GM19043 (cell line): ENCODE measurements at regions not wholly inside any gene's neighbourhood (a gene's known extent, or its start where the extent isn't known, plus 50 kb on each side); places are given as distances from the start of the nearest gene placed in this dataset.

ENCODE experiments used
- ATAC-seq: cut with Tn5 transposase; IDR thresholded peaks from one replicate; pipeline ENCODE4 v1.9.1; 2021; ENCODE audit warnings: low read depth; ENCODE audit not compliant: unreplicated experiment

DNA sequence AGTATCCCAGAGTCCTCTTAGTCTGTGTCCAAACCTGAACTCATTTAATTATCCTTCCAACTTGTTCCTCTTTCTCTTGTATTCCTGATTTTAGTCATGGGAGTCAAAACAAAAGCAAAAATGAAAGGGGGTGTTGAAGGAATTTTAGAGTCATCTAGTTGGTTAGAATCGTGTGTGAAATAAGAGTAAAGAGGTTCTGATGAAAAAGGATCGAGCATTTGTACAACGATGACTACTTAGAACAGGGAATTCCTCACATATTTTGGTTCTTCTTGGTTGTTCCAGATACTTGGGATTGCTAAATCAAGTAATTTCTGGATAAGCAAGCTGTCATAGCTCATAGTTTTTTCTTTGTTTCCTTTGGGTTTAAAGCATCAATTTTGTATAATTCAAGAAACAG, 194.4 kb downstream of the BCOR start:
- no peak for ATAC-seq

GRCh38 chrX:39903937-39904336, 193.8 kb downstream of the BCOR start:
- ATAC-seq = no peak

- no peak for ATAC-seq
These were observed 192.8 kb downstream of the BCOR start for GRCh38 chrX:39904816-39905537.

- no peak for ATAC-seq
These were observed 192.2 kb downstream of the BCOR start for GRCh38 chrX:39905538-39905891.

DNA sequence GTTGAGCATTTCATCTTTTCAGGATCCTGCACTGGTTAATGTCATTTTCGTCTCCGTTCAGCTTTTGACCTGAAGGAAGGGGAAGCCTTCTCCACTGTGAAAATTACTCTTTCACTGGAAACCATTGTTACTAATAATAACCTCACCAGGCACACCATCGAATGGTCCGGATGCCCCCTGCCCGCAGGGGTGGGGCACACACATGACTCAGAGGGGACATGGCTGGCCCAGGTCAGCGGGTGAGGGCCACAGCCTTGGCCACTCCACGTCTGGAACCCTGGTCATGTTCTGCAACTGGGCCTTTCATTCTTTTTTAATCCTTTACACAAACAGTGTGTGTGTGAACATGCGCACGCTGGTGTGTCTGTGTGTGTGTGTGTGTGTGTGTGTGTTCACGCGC, 191.8 kb downstream of the BCOR start:
- no peak for ATAC-seq

- ATAC-seq = no peak
These were observed 189.6 kb downstream of the BCOR start for GRCh38 chrX:39907964-39908661.

GRCh38 chrX:39909996-39910395, 187.8 kb downstream of the BCOR start:
- no peak for ATAC-seq

- ATAC-seq = no peak
These were observed 187.1 kb downstream of the BCOR start for GRCh38 chrX:39910651-39911050.

DNA sequence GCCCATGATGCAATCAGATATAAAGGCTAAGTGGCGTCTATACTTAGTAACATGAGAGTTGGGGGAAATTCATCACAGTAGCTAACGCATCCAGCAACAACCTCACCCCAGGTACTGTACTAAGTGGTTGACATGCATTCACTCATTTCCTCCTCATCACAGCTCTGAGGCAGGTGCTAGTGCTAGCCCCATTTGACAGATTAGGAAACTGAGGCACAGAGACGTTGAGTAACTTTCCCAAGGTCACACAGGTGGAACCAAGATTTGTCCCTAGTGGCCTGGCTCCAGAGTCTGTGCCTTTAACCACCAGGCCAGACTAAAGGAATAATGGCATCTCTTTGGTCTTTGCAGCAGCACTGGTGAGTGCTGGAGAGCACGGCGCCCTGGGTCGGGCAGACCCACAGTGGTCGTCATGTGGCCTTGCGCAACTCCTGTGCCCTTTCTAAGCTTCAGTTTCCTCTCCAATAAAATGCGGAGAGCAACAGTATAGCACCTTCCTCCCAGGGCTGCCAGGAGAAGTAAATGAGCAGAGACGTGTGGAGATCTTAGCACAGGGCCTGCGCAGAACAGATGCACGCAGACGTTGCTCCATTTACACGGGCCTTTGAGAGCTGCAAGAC, 186.4 kb downstream of the BCOR start:
- no peak for ATAC-seq

DNA sequence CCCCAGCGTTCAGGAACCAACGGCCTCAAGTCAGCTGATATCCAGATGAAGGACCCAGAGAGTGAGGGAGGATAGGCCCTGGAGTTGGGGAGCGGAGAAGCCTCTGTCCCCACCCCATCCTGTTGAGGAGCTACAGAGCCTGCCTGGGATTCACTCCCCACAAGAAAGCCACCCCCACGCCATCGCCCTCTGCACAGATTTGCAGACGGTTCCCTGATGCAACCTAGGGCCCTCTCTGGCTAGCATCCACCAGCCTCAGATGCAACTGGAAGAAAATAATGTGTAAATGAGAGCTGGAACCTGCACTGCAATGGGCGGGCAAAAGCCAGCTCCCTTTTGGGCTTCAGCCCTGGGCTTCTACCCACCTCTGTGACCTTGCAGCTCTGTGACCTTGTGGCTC, 185.6 kb downstream of the BCOR start:
- ATAC-seq = no peak

GRCh38 chrX:39915081-39915480, 182.7 kb downstream of the BCOR start:
- ATAC-seq = no peak

DNA sequence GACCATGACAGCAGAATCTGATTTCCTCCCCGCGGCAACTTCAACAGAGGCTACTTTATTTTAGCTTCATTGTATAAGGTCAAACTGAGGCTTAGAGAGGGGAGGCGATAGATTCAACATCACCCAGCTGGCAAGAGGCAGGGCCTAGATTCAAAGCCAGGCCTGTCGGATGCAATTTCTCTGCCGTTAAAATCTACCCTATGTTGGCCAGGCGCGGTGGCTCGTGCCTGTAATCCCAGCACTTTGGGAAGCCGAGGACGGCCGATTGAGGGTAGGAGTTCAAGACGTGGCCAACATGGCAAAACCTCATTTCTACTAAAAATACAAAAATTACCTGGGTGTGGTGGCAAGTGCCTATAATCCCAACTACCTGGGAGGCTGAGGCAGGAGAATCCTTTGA, 182.2 kb downstream of the BCOR start:
- ATAC-seq = no peak

- no peak for ATAC-seq
These were observed 175.9 kb downstream of the BCOR start for GRCh38 chrX:39921838-39922237.

DNA sequence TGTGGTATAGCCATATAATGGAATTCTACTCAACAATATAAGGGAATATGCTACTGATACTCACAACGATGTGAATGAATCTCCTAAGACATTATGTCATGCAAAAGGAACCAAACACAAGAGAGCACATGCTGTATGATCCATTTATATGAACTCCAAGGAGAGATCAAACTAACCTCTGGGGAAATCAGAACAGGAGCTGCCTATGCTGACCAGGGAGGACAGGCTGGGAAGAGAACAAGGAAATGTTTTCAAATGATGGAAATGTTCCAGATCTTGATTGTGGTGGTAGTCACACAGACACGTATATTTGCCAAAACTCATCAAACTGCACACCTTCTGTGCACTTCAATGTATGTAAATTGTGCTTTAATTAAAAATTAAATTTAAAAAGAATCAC, 175.3 kb downstream of the BCOR start:
- ATAC-seq = no peak

GRCh38 chrX:39922926-39923325, 174.8 kb downstream of the BCOR start:
- no peak for ATAC-seq

DNA sequence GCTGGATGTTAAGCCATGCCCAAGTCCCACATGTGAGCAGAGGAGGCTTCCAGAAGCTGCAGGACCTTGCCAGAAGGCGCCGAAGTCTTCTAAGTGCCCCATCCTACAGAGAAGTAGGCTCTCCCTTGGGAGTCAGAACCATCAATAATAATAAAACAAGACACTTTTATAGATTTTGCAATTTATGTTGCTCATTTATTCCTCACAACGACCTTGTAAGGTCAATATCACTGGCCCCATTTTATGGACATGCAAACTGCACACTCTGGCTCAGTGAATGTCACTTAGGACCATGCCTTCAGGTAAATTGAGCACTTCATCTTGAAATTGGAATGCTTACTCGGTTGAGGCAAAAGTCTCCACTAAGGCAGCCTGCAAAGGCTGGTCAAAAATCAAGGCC, 170.4 kb downstream of the BCOR start:
- ATAC-seq = no peak

DNA sequence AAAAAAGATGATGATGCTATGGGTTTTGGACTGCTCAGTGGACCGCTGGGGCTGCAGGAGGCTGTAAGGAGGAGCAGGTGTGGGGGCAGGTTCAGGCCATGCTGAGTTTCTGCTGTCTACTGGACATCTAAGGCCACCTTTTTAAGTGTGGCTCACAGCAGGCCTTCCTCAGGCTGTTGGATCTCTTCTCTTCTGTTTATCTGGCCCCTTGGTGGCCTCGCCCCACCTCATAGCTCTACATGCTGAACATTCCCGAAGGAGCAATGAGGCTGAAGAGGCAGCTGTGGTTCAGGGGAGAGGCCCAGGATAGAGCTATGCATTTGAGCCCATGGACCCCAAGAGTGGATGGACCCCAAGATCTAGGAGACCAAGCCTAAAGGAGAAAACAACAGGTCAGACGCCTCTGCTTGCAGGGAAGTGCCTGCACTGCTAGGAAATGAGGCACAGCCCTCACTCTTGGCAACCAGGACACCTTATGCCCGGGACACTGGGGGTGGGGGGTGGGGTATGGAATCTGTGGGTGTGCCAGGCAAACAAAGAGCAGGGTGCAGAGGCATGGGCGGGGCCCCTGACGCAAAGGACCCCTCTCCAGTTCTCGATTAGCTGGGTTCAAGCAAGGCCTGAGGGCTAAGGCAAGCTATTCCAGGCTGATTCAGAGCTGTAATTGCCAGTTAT, 168.9 kb downstream of the BCOR start:
- no peak for ATAC-seq

DNA sequence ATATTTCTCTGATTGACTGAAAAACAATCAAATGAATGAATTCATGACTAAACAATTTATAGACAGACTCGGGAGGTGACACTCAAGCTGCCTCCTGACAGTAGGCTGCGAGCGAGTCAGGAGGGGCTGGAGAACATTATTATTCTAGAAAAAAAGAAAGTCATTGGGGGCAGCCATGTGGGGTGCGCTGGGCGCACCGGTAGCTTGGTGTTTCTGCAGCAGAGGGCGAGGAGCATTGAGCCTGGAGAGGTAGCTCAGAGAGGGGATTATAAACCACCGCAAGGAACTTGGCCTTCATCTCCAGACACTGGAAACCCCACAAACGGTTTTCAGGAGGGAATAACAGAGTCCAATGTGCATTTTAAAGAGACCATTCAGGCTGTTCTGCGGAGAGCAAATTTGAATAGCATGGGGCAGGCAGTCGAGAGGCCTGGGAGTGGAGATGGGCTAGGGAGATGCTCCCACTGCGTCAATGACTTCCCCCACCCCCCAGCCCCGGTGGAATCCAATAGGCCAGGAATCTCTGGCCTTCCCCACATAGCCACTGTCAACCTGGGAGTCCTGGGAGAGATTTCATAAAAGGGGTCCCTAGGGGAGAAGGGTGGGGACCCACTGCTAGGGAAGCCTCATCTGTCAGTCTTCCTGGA, 168.3 kb downstream of the BCOR start:
- no peak for ATAC-seq

DNA sequence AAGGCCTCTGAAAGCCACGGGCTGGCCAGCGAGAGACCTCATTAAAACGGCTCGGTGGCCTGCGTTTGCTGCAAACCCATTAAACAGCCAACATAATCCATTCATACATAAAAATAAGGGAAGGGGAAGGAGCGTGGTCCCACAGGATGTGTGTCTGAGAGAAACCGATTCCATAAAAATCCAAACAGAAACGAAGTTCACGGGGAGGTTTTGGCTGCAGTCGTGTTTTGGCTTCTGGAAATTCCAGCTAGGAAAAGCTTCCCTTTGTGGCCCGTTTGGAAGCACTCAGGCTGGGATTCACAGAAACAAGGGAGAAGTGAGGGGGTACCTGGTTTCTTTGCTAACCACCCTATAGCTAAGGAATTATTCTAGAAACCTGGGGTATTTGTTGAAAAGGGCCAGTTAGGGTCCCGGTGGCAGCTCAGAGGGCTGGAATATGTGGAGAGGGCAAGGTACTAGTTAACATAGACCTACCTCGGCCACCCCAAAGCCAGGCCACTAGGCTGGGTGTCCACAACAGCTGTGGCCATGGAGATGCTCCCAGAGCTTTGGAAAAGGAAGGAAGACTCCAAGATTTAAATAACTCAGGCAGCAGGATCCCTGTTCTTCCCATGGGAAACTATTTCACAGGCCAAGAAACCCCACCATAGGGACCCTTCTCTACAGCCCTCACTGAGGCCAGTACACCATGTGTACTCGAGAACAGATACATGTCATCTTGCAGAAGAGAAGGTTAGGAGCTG, 166.8 kb downstream of the BCOR start:
- no peak for ATAC-seq

GRCh38 chrX:39931529-39932282, 166.1 kb downstream of the BCOR start:
- no peak for ATAC-seq
